HepG2 (cell line): ENCODE measurements at regions not wholly inside any gene's neighbourhood (a gene's known extent, or its start where the extent isn't known, plus 50 kb on each side); places are given as distances from the start of the nearest gene placed in this dataset.

ENCODE experiments used
- CBFB ChIP-seq: sonication (generic); formaldehyde crosslinking; IDR thresholded peaks from 2 replicates; pipeline ENCODE4 v1.4.0; 2020; ENCODE audit warnings: missing genetic modification reagents
- CEBPB ChIP-seq: IDR thresholded peaks from 2 replicates; pipeline ENCODE4 v1.6.1; 2011; ENCODE audit warnings: low read depth, low read length, improper control_type of control experiment, borderline replicate concordance
- DNMT3B ChIP-seq: conservative IDR thresholded peaks from 2 replicates; pipeline ENCODE4 v1.6.1; 2016; ENCODE audit warnings: missing biosample characterization, control low read depth
- FOSL2 ChIP-seq: sonication (generic); formaldehyde crosslinking; IDR thresholded peaks from 2 replicates; pipeline ENCODE4 v1.4.0; 2020; ENCODE audit warnings: missing genetic modification reagents
- GZF1 ChIP-seq: sonication (generic); formaldehyde crosslinking; IDR thresholded peaks from 2 replicates; pipeline ENCODE4 v1.5.1; 2020; ENCODE audit warnings: mild to moderate bottlenecking, missing genetic modification reagents
- HDAC6 ChIP-seq: fragments of 200-600 bp; sonication (generic); IDR thresholded peaks from 2 replicates; pipeline ENCODE4 v1.7.0; 2017; ENCODE audit warnings: mild to moderate bottlenecking, antibody characterized with exemption, low read length, low read depth
- KDM5B ChIP-seq: sonication (generic); formaldehyde crosslinking; IDR thresholded peaks from 2 replicates; pipeline ENCODE4 v1.4.0; 2020; ENCODE audit warnings: missing genetic modification reagents, mild to moderate bottlenecking, borderline replicate concordance
- MLLT10 ChIP-seq: sonication (generic); formaldehyde crosslinking; IDR thresholded peaks from 2 replicates; pipeline ENCODE4 v1.4.0; 2020; ENCODE audit warnings: missing genetic modification reagents
- MXI1 ChIP-seq: IDR thresholded peaks from 3 replicates; pipeline ENCODE4 v1.6.1; 2012; ENCODE audit warnings: low read depth, low read length, inconsistent platforms, borderline replicate concordance
- PLRG1 ChIP-seq: fragments of 450-650 bp; conservative IDR thresholded peaks from 2 replicates; pipeline ENCODE4 v1.6.1; 2016
- RARA ChIP-seq: IDR thresholded peaks from 2 replicates; pipeline ENCODE4 v1.6.1; 2016; ENCODE audit warnings: missing genetic modification reagents, missing compliant biosample characterization
- RORA ChIP-seq: sonication (generic); formaldehyde crosslinking; IDR thresholded peaks from 2 replicates; pipeline ENCODE4 v1.5.0; 2020; ENCODE audit warnings: mild to moderate bottlenecking, missing genetic modification reagents, moderate library complexity
- SETDB1 ChIP-seq: sonication (generic); formaldehyde crosslinking; IDR thresholded peaks from 2 replicates; pipeline ENCODE4 v1.5.1; 2020; ENCODE audit warnings: missing genetic modification reagents, mild to moderate bottlenecking, borderline replicate concordance
- SMYD3 ChIP-seq: sonication (generic); formaldehyde crosslinking; IDR thresholded peaks from 2 replicates; pipeline ENCODE4 v1.8.1; 2023; ENCODE audit warnings: mild to moderate bottlenecking, missing genetic modification reagents
- SOX5 ChIP-seq: IDR thresholded peaks from 2 replicates; pipeline ENCODE4 v1.6.1; 2016; ENCODE audit warnings: borderline replicate concordance
- SRSF9 ChIP-seq: fragments of 200-400 bp; formaldehyde crosslinking; IDR thresholded peaks from 2 replicates; pipeline ENCODE4 v1.6.1; 2018; ENCODE audit warnings: borderline replicate concordance, mild to moderate bottlenecking, low read depth, low read length; ENCODE audit not compliant: insufficient read depth, poor library complexity, severe bottlenecking
- SRY ChIP-seq: sonication (generic); formaldehyde crosslinking; IDR thresholded peaks from 2 replicates; pipeline ENCODE4 v1.8.0; 2022; ENCODE audit warnings: mild to moderate bottlenecking, missing genetic modification reagents
- TARDBP ChIP-seq: sonication (generic); formaldehyde crosslinking; IDR thresholded peaks from 2 replicates; pipeline ENCODE4 v1.8.0; 2022; ENCODE audit warnings: mild to moderate bottlenecking, missing genetic modification reagents
- TIGD3 ChIP-seq: sonication (generic); formaldehyde crosslinking; IDR thresholded peaks from 2 replicates; pipeline ENCODE4 v1.5.1; 2020; ENCODE audit warnings: mild to moderate bottlenecking, missing genetic modification reagents, borderline replicate concordance
- ZFP1 ChIP-seq: IDR thresholded peaks from 2 replicates; pipeline ENCODE4 v1.6.1; 2016
- ZFYVE20 ChIP-seq: sonication (generic); formaldehyde crosslinking; IDR thresholded peaks from 2 replicates; pipeline ENCODE4 v1.8.0; 2023; ENCODE audit warnings: low read depth, mild to moderate bottlenecking, moderate library complexity, missing genetic modification reagents, borderline replicate concordance
- ZNF280D ChIP-seq: sonication (generic); formaldehyde crosslinking; IDR thresholded peaks from 2 replicates; pipeline ENCODE4 v1.5.1; 2020; ENCODE audit warnings: mild to moderate bottlenecking, missing genetic modification reagents
- ZNF431 ChIP-seq: sonication (generic); formaldehyde crosslinking; IDR thresholded peaks from 2 replicates; pipeline ENCODE4 v1.9.0; 2022; ENCODE audit warnings: missing genetic modification reagents, low read depth, mild to moderate bottlenecking, borderline replicate concordance
- ZNF441 ChIP-seq: sonication (generic); formaldehyde crosslinking; IDR thresholded peaks from 2 replicates; pipeline ENCODE4 v1.7.0; 2021; ENCODE audit warnings: missing genetic modification reagents, borderline replicate concordance
- ZNF547 ChIP-seq: sonication (generic); formaldehyde crosslinking; IDR thresholded peaks from 2 replicates; pipeline ENCODE4 v1.5.1; 2020; ENCODE audit warnings: mild to moderate bottlenecking, missing genetic modification reagents
- ZNF567 ChIP-seq: sonication (generic); formaldehyde crosslinking; IDR thresholded peaks from 2 replicates; pipeline ENCODE4 v1.8.1; 2023; ENCODE audit warnings: mild to moderate bottlenecking, missing genetic modification reagents, borderline replicate concordance
- ZNF569 ChIP-seq: sonication (generic); formaldehyde crosslinking; IDR thresholded peaks from 2 replicates; pipeline ENCODE4 v1.5.0; 2020; ENCODE audit warnings: mild to moderate bottlenecking, missing genetic modification reagents, moderate library complexity, borderline replicate concordance

GRCh38 chr11:126113515-126113957, 50.9 kb upstream of the CDON start (continued):
- TF ChIP-seq CBFB (CRISPR knock-in tag) (no peak), TARDBP (CRISPR knock-in tag) (no peak), DNMT3B (no peak), RARA (CRISPR knock-in tag) (peak; percentile 39; the same call in 1 of the 2 replicates), ZNF280D (CRISPR knock-in tag) (no peak), HDAC6 (no peak), ZNF547 (no peak), ZNF431 (CRISPR knock-in tag) (no peak), ZFYVE20 (CRISPR knock-in tag) (no peak), KDM5B (no peak), CEBPB (no peak), SOX5 (CRISPR knock-in tag) (0 out of 2 replicates have a peak, but pooled peaks have one; percentile 35), TIGD3 (no peak), PLRG1 (no peak), SRY (CRISPR knock-in tag) (no peak), SRSF9 (no peak), SMYD3 (no peak), ZNF441 (CRISPR knock-in tag) (no peak), MXI1 (peak; percentile 36; the same call in 1 of the 3 replicates), GZF1 (CRISPR knock-in tag) (no peak), RORA (no peak), ZNF569 (no peak), FOSL2 (CRISPR knock-in tag) (peak; percentile 30; the same call in 1 of the 2 replicates), SETDB1 (CRISPR knock-in tag) (no peak), ZFP1 (no peak), MLLT10 (CRISPR knock-in tag) (no peak), ZNF567 (CRISPR knock-in tag) (no peak)
